Liver (tissue), 8 donors: ENCODE measurements at regions not wholly inside any gene's neighbourhood (a gene's known extent, or its start where the extent isn't known, plus 50 kb on each side); places are given as distances from the start of the nearest gene placed in this dataset.

Experiments
- DNase-seq: peaks from one replicate; pipeline ENCODE4 v3.0.0-alpha.2; 2017; ENCODE audit warnings: low spot score
- H3K27ac ChIP-seq, 2 donors: one replicate each; pipeline ENCODE4 v1.7.0; 2013; ENCODE audit warnings: inconsistent platforms in 2 of 2, low read length in 2 of 2, control low read depth in 1 of 2, low read depth in 1 of 2, mild to moderate bottlenecking in 1 of 2
- H3K27me3 ChIP-seq, 4 donors: one replicate each; pipeline versions ENCODE4 v1.6.1 to v1.7.0; 2013; ENCODE audit warnings: low read length in 3 of 4, inconsistent platforms in 1 of 4, mild to moderate bottlenecking in 1 of 4, moderate library complexity in 1 of 4; ENCODE audit not compliant: control insufficient read depth in 4 of 4, insufficient read depth in 4 of 4
- H3K36me3 ChIP-seq, 4 donors: one replicate each; pipeline versions ENCODE4 v1.6.1 to v1.7.0; 2013; ENCODE audit warnings: low read length in 3 of 4, mild to moderate bottlenecking in 3 of 4, low read depth in 1 of 4, moderate library complexity in 1 of 4; ENCODE audit not compliant: control insufficient read depth in 4 of 4, insufficient read depth in 3 of 4
- H3K4me1 ChIP-seq, 4 donors: one replicate each; pipeline versions ENCODE4 v1.6.1 to v1.7.0; 2013; ENCODE audit warnings: low read length in 3 of 4, mild to moderate bottlenecking in 3 of 4, moderate library complexity in 1 of 4; ENCODE audit not compliant: control insufficient read depth in 4 of 4, insufficient read depth in 4 of 4
- H3K4me3 ChIP-seq, 3 donors: one replicate each; pipeline versions ENCODE4 v1.6.1 to v1.7.0; 2013; ENCODE audit warnings: low read length in 3 of 3, control low read depth in 1 of 3, low read depth in 1 of 3, mild to moderate bottlenecking in 1 of 3
- H3K9ac ChIP-seq, 2 donors: one replicate each; pipeline ENCODE4 v1.7.0; 2013; ENCODE audit warnings: low read length in 2 of 2, mild to moderate bottlenecking in 2 of 2, moderate library complexity in 2 of 2, control low read depth in 1 of 2, low read depth in 1 of 2
- H3K9me3 ChIP-seq, 4 donors: one replicate each; pipeline versions ENCODE4 v1.6.1 to v1.7.0; 2013; ENCODE audit warnings: low read length in 3 of 4; ENCODE audit not compliant: control insufficient read depth in 4 of 4
- ATF3 ChIP-seq: IDR thresholded peaks from 2 replicates; pipeline ENCODE4 v1.6.1; 2016; ENCODE audit warnings: antibody characterized with exemption
- CTCF ChIP-seq: fragments of 150-350 bp; IDR thresholded peaks from 2 replicates; pipeline ENCODE4 v1.5.1; 2017; ENCODE audit warnings: improper control_type of control experiment, low read depth, low read length; ENCODE audit not compliant: missing input control
- EGR1 ChIP-seq, 2 donors: IDR thresholded peaks; 2 replicates each; pipeline ENCODE4 v1.6.1; 2016 to 2018; ENCODE audit warnings: antibody characterized with exemption in 2 of 2, low read depth in 2 of 2
- FOXA1 ChIP-seq: IDR thresholded peaks from 2 replicates; pipeline ENCODE4 v1.6.1; 2016; ENCODE audit warnings: antibody characterized with exemption
- FOXA2 ChIP-seq: IDR thresholded peaks from 2 replicates; pipeline ENCODE4 v1.6.1; 2016; ENCODE audit warnings: antibody characterized with exemption
- GABPA ChIP-seq, 2 donors: IDR thresholded peaks in 1 of 2; conservative IDR thresholded peaks in 1 of 2; 2 replicates each; pipeline ENCODE4 v1.6.1; 2016; ENCODE audit warnings: antibody characterized with exemption in 2 of 2, mild to moderate bottlenecking in 1 of 2, moderate library complexity in 1 of 2
- HNF4A ChIP-seq, 2 donors: conservative IDR thresholded peaks; 2 replicates each; pipeline ENCODE4 v1.6.1; 2016; ENCODE audit warnings: antibody characterized with exemption in 2 of 2, mild to moderate bottlenecking in 2 of 2
- HNF4G ChIP-seq: IDR thresholded peaks from 2 replicates; pipeline ENCODE4 v1.6.1; 2016; ENCODE audit warnings: antibody characterized with exemption
- JUND ChIP-seq, 2 donors: IDR thresholded peaks; 2 replicates each; pipeline ENCODE4 v1.6.1; 2016; ENCODE audit warnings: antibody characterized with exemption in 2 of 2
- MAX ChIP-seq: IDR thresholded peaks from 2 replicates; pipeline ENCODE4 v1.6.1; 2016; ENCODE audit warnings: antibody characterized with exemption
- NR2F2 ChIP-seq: IDR thresholded peaks from 2 replicates; pipeline ENCODE4 v1.6.1; 2016; ENCODE audit warnings: antibody characterized with exemption
- RAD21 ChIP-seq, 2 donors: IDR thresholded peaks; 2 replicates each; pipeline ENCODE4 v1.6.1; 2016; ENCODE audit warnings: antibody characterized with exemption in 2 of 2, mild to moderate bottlenecking in 2 of 2
- REST ChIP-seq: IDR thresholded peaks from 2 replicates; pipeline ENCODE4 v1.6.1; 2016; ENCODE audit warnings: antibody characterized with exemption, mild to moderate bottlenecking
- RXRA ChIP-seq, 2 donors: IDR thresholded peaks; 2 replicates each; pipeline ENCODE4 v1.6.1; 2017 to 2018; ENCODE audit warnings: antibody characterized with exemption in 2 of 2, mild to moderate bottlenecking in 1 of 2
- SP1 ChIP-seq: IDR thresholded peaks from 2 replicates; pipeline ENCODE4 v1.6.1; 2018; ENCODE audit warnings: antibody characterized with exemption, mild to moderate bottlenecking
- TAF1 ChIP-seq: conservative IDR thresholded peaks from 2 replicates; pipeline ENCODE4 v1.6.1; 2016; ENCODE audit warnings: antibody characterized with exemption, mild to moderate bottlenecking
- YY1 ChIP-seq: IDR thresholded peaks from 2 replicates; pipeline ENCODE4 v1.6.1; 2016; ENCODE audit warnings: antibody characterized with exemption, mild to moderate bottlenecking
- ZBTB33 ChIP-seq: IDR thresholded peaks from 2 replicates; pipeline ENCODE4 v1.6.1; 2016; ENCODE audit warnings: antibody characterized with exemption
- WGBS: extraction: QIAGEN DNeasy Blood & Tissue Kit; methylation state at CpG from one replicate; pipeline ENCODE4 v1.1.7; 2013; 5-methylcytosine and 5-hydroxymethylcytosine counted together
- donor health status: healthy.
- donor health status: healthy.
- donor health status: healthy.
- donor health status: healthy.
- donor health status: healthy.

GRCh38 chrX:113956936-113957335 lies 627.0 kb upstream of the HTR2C start (continued):
- TF ChIP-seq REST (no peak), ATF3 (no peak), RAD21 (IDR thresholded peaks at IDR 0.05) (no peak), TAF1 (no peak)

GRCh38 chrX:113954297-113954696 lies 629.6 kb upstream of the HTR2C start:
- Histone ChIP-seq H3K9me3 (peaks cover 0 to 3% (median 1%) of the 10 kb centered on the region in 4 donors), H3K27ac (no peak overlapping the region), H3K4me1 (no peaks in the 10 kb centered on the region), H3K4me3 (no peak overlapping the region), H3K27me3 (peaks cover 0 to 6% (median 0%) of the 10 kb centered on the region in 4 donors), H3K36me3 (no peaks in the 10 kb centered on the region), H3K9ac (no peak overlapping the region)
- 70% methylated on average over 3 of the region's 3 CpGs for WGBS
- DNase-seq = no peak
- no peak for TF ChIP-seq RAD21 (IDR thresholded peaks at IDR 0.05)
- no peak for TF ChIP-seq EGR1 (IDR thresholded peaks at IDR 0.05; ENCODE audit: low read depth in 2 of 2)
- TF ChIP-seq JUND (IDR thresholded peaks at IDR 0.05) = no peak
- no peak for TF ChIP-seq TAF1
- TF ChIP-seq MAX = no peak
- no peak for TF ChIP-seq ZBTB33
- no peak for TF ChIP-seq REST
- TF ChIP-seq YY1 = no peak
- TF ChIP-seq SP1 = no peak
- TF ChIP-seq RXRA (IDR thresholded peaks at IDR 0.05) = no peak
- no peak for TF ChIP-seq CTCF
- TF ChIP-seq NR2F2 = no peak
- TF ChIP-seq GABPA (IDR thresholded peaks at IDR 0.05 in 1 of 2, conservative IDR thresholded peaks at IDR 0.05 in 1 of 2) = no peak
- TF ChIP-seq FOXA2 = no peak
- TF ChIP-seq HNF4A (conservative IDR thresholded peaks at IDR 0.05) = no peak
- TF ChIP-seq HNF4G = no peak
- TF ChIP-seq ATF3 = no peak
- no peak for TF ChIP-seq FOXA1
